H1 (cell line): ENCODE measurements at regions not wholly inside any gene's neighbourhood (a gene's known extent, or its start where the extent isn't known, plus 50 kb on each side); places are given as distances from the start of the nearest gene placed in this dataset.

ENCODE experiments used
- CBX8 ChIP-seq: fragments of 300-800, 300-1000 bp; sonication (generic); IDR thresholded peaks from 2 replicates; pipeline ENCODE4 v1.7.1; 2016; ENCODE audit warnings: low read depth, low read length, borderline replicate concordance
- CHD7 ChIP-seq: fragments of 300-600 bp; sonication (generic); IDR thresholded peaks from 2 replicates; pipeline ENCODE4 v1.7.1; 2012; ENCODE audit warnings: low read length, moderate library complexity, mild to moderate bottlenecking, inconsistent platforms; ENCODE audit not compliant: insufficient replicate concordance
- CREB1 ChIP-seq: IDR thresholded peaks from 2 replicates; pipeline ENCODE4 v1.6.1; 2012; ENCODE audit warnings: inconsistent platforms
- MAX ChIP-seq: IDR thresholded peaks from 2 replicates; pipeline ENCODE4 v1.6.1; 2012; ENCODE audit warnings: inconsistent platforms
- RXRA ChIP-seq: IDR thresholded peaks from 2 replicates; pipeline ENCODE4 v1.6.1; 2011; ENCODE audit warnings: low read depth, mild to moderate bottlenecking, low read length, moderate library complexity; ENCODE audit not compliant: insufficient read depth
- SIRT6 ChIP-seq: IDR thresholded peaks from one replicate; pipeline ENCODE4 v1.7.1; 2012; ENCODE audit warnings: low read length, inconsistent platforms
- USF2 ChIP-seq: IDR thresholded peaks from 2 replicates; pipeline ENCODE4 v1.6.1; 2011; ENCODE audit warnings: low read length, improper control_type of control experiment

- TF ChIP-seq CBX8 = no peak
- TF ChIP-seq RXRA = no peak
- no peak for TF ChIP-seq USF2
- no peak for TF ChIP-seq SIRT6
- no peak for TF ChIP-seq CREB1
- TF ChIP-seq CHD7 = no peak
- TF ChIP-seq MAX = no peak
Measured at GRCh38 chr10:2214805-2215204, 477.5 kb upstream of the ADARB2 start (continued).
